Ishikawa (cell line): ENCODE measurements at regions not wholly inside any gene's neighbourhood (a gene's known extent, or its start where the extent isn't known, plus 50 kb on each side); places are given as distances from the start of the nearest gene placed in this dataset.

ENCODE experiments used
- CEBPB ChIP-seq: IDR thresholded peaks from 2 replicates; pipeline ENCODE4 v1.6.1; 2012
- CREB1 ChIP-seq: IDR thresholded peaks from 2 replicates; pipeline ENCODE4 v1.6.1; 2012; ENCODE audit warnings: low read depth
- EGR1 ChIP-seq: IDR thresholded peaks from 2 replicates; pipeline ENCODE4 v1.6.1; 2012
- EP300 ChIP-seq: IDR thresholded peaks from 2 replicates; pipeline ENCODE4 v1.6.1; 2012; ENCODE audit warnings: borderline replicate concordance
- FOXM1 ChIP-seq: IDR thresholded peaks from 2 replicates; pipeline ENCODE4 v1.6.1; 2012; ENCODE audit warnings: low read depth, borderline replicate concordance
- MAX ChIP-seq: IDR thresholded peaks from 2 replicates; pipeline ENCODE4 v1.6.1; 2012
- NFIC ChIP-seq: IDR thresholded peaks from 2 replicates; pipeline ENCODE4 v1.6.1; 2012
- RAD21 ChIP-seq: IDR thresholded peaks from 2 replicates; pipeline ENCODE4 v1.6.1; 2012; ENCODE audit warnings: low read depth
- REST ChIP-seq: IDR thresholded peaks from 2 replicates; pipeline ENCODE4 v1.6.1; 2012; ENCODE audit warnings: low read depth, mild to moderate bottlenecking
- TAF1 ChIP-seq: IDR thresholded peaks from 2 replicates; pipeline ENCODE4 v1.6.1; 2012; ENCODE audit warnings: low read depth, mild to moderate bottlenecking
- TCF12 ChIP-seq: IDR thresholded peaks from 2 replicates; pipeline ENCODE4 v1.6.1; 2012; ENCODE audit warnings: low read depth
- TEAD4 ChIP-seq: IDR thresholded peaks from 2 replicates; pipeline ENCODE4 v1.6.1; 2012
- USF1 ChIP-seq: IDR thresholded peaks from 2 replicates; pipeline ENCODE4 v1.6.1; 2012
- YY1 ChIP-seq: IDR thresholded peaks from 2 replicates; pipeline ENCODE4 v1.6.1; 2012; ENCODE audit warnings: low read depth
- ZBTB7A ChIP-seq: IDR thresholded peaks from 2 replicates; pipeline ENCODE4 v1.6.1; 2012; ENCODE audit warnings: low read depth

- no peak for TF ChIP-seq FOXM1
- no peak for TF ChIP-seq REST
- TF ChIP-seq TCF12 = no peak
- TF ChIP-seq TAF1 = no peak
- no peak for TF ChIP-seq CEBPB
- no peak for TF ChIP-seq NFIC
- no peak for TF ChIP-seq RAD21
- no peak for TF ChIP-seq MAX
- TF ChIP-seq TEAD4 = no peak
- TF ChIP-seq CREB1 = no peak
- TF ChIP-seq YY1 = no peak
- TF ChIP-seq ZBTB7A = no peak
- TF ChIP-seq USF1 = no peak
- TF ChIP-seq EP300 = no peak
These were observed 171.3 kb downstream of the SLC7A11 start for GRCh38 chr4:138070816-138071215.

GRCh38 chr4:138063581-138063980, 178.6 kb downstream of the SLC7A11 start:
- TF ChIP-seq EGR1 (no peak), RAD21 (no peak), CREB1 (no peak), NFIC (no peak), REST (no peak), TAF1 (no peak), CEBPB (no peak), USF1 (no peak), YY1 (no peak), ZBTB7A (no peak), EP300 (no peak), MAX (no peak), FOXM1 (no peak), TCF12 (no peak), TEAD4 (no peak)

- TF ChIP-seq EGR1 = no peak
- no peak for TF ChIP-seq CREB1
- no peak for TF ChIP-seq CEBPB
- TF ChIP-seq USF1 = no peak
- TF ChIP-seq TCF12 = no peak
- no peak for TF ChIP-seq NFIC
- no peak for TF ChIP-seq TEAD4
- no peak for TF ChIP-seq TAF1
- no peak for TF ChIP-seq FOXM1
- no peak; the same call in 1 of the 2 replicates for TF ChIP-seq RAD21
- TF ChIP-seq ZBTB7A = no peak
- TF ChIP-seq EP300 = no peak
- no peak for TF ChIP-seq MAX
- no peak for TF ChIP-seq YY1
- TF ChIP-seq REST = no peak
These were observed 179.2 kb downstream of the SLC7A11 start for GRCh38 chr4:138062929-138063328.

- no peak for TF ChIP-seq MAX
- no peak for TF ChIP-seq TEAD4
- no peak for TF ChIP-seq ZBTB7A
- no peak for TF ChIP-seq NFIC
- no peak for TF ChIP-seq TAF1
- no peak for TF ChIP-seq CREB1
- TF ChIP-seq EP300 = no peak
- TF ChIP-seq USF1 = no peak
- TF ChIP-seq REST = no peak
- no peak for TF ChIP-seq FOXM1
- no peak for TF ChIP-seq EGR1
- no peak for TF ChIP-seq YY1
- no peak for TF ChIP-seq CEBPB
- no peak for TF ChIP-seq RAD21
These were observed 185.6 kb downstream of the SLC7A11 start for GRCh38 chr4:138056541-138056940.
